ENCODE measurements at regions not wholly inside any gene's neighbourhood (a gene's known extent, or its start where the extent isn't known, plus 50 kb on each side); places are given as distances from the start of the nearest gene placed in this dataset.
A peak's percentile ranks its signal among the peaks of the same experiment; 100 is the strongest.

- no peak for DNase-seq
These were observed 154.1 kb upstream of the PRDM9 start for GRCh38 chr5:23353286-23353685.

DNA sequence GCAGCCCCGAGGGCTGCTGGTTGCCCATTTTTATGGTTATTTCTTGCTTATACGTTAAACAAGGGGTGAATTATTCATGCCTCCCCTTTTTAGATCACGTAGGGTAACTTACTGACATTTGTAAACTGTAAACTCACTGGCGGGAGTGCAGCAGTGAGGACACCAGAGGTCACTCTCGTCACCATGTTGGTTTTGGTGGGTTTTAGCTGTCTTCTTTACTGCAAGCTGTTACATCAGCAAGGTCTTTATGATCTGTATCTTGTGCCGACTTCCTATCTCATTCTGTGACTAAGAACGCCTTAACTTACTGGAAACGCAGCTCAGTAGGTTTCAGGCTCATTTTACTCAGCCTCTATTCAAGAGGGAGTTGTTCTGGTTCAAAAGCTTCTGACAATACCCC is 155.0 kb upstream of the PRDM9 start:
- DNase-seq: peak; percentile 14

DNA sequence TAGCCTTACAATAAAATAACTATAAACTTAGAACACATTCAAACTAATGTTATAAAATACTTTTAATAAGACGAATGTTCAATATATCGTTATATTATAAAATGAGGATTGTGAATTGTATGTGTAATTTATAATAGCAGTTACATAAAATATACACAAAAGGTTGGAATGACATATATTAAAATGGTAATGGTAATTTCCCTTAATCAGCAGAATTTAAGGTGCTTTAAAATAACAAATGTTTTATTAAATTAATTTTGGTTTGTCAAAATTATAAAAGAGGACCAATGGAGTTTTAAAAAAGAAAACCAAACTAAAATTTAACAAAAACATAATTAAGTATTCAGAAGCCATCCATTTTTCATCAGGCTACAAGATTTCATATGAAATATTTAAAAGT is 164.3 kb upstream of the PRDM9 start:
- no peak for DNase-seq

DNA sequence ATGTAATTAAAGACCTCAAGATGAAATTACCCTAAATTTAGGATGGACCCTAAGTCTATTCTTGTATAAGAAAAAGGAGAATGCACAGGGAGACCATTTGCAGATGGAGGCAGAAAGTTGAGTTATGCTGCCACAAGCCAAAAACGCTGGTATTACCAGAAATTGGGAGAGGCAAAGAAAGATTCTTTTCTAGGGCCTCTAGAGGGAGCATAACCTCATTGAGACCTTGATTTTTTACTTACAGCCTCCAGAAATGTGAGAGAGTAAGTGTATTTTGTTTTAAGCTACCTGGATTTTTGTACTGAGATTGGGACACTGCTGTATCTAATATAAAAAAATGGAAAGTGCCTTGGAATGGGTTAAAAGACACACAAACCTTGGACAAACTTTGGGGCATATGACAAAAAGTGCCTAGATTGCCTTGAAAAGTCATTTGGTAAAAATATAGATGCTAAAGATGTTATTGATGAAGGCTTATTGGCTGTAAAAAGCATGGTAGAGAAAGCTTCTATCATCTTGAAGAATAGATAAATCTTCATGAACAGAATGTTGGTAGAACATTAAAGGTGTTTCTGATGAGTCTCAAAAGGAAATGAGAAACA is 174.7 kb upstream of the PRDM9 start:
- DNase-seq: peak; percentile 31

GRCh38 chr5:23330726-23331125 is 176.7 kb upstream of the PRDM9 start:
- no peak for DNase-seq

DNA sequence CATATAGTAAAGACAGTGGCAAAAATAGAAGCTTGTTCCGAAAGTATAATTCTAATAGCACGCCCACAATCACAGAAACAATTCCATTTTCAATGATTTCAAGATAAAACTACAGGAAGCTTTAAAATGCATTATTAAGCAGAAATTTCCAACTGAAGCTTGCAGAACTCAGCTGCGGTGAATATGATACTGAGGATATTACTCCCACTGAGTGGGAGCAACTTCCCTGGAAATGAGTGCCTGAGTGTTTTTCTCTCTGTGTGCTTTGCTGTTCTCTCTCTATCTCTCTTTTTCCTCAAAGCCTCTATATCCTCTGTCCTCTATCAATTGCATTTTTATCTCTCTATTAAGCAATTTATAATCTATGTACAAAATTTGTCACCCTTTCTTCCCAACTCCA is 187.5 kb upstream of the PRDM9 start:
- no peak for DNase-seq

- DNase-seq: no peak
These were observed 188.4 kb upstream of the PRDM9 start for GRCh38 chr5:23318960-23319359.

- DNase-seq: no peak
These were observed 189.2 kb upstream of the PRDM9 start for GRCh38 chr5:23318166-23318565.

DNA sequence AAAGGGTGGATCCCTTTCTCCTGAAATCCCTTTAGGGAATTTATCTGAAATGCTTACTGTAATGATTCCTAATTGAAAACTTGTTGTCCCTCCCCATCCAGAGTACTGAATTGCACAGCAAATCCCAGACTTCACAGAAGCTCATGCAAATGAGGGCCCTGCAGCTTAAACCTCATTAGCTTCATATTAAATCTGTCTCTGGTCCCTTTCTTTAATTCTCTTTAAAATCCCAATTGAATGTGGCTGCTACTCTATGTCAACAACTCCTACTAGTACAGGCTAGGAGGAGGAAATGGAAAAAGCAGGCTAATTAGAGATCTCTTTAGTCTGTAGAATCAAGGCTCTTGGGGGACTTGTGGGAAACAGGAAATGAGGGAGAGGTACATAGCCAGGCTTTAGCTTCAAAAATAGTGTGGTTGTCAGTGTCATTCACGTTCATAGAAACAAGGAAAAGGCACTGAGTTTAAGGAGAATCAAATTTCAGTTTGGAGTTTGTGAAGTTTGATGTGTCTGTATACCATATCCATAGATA is 191.3 kb upstream of the PRDM9 start:
- peak; percentile 1 for DNase-seq

GRCh38 chr5:23314827-23315226 is 192.6 kb upstream of the PRDM9 start:
- no peak for DNase-seq

DNA sequence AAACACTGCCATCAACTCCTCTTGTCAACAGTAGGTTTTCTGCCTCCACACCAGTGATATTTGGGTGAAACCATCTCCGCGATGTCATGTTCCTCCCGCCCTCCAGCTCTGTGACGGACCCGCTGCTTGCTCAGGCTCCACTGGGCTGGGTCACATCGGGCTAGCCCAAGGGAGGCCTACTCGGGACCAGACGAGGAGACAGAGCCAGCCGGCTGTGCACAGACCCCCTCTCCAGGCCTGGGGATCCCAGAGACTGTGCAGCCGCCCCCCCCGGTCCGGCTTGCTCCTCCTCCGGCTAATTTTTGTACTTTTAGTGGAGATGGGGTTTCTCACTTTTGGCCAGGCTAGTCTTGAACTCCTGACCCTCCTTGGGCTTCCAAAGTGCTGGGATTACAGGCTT is 202.4 kb upstream of the PRDM9 start:
- DNase-seq: no peak

GRCh38 chr5:23303836-23304235 is 203.6 kb upstream of the PRDM9 start:
- no peak for DNase-seq

GRCh38 chr5:23303435-23303834 is 204.0 kb upstream of the PRDM9 start:
- DNase-seq: no peak

DNA sequence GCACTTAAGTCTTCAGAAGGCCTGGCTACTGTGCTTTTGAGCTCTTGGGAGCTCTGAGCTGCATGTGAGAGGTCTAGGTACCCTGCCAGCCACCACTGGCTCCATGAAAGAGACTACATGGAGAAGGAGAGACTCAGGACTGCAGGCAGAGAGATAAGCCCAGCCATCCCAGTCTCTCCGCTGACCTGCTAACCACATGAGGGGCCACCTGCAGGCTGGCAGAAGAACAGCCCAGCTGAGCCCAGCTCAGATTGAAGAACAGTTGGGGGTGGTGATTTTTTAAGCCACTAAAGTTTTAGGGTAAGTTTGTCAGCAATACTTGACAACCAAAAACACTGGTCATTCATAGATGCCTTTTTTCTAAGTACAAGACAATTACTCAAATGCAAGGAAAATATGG is 205.0 kb upstream of the PRDM9 start:
- DNase-seq: no peak

GRCh38 chr5:23289162-23289561 is 218.2 kb upstream of the PRDM9 start:
- DNase-seq: no peak

GRCh38 chr5:23284656-23285055 is 222.8 kb upstream of the PRDM9 start:
- no peak for DNase-seq

DNA sequence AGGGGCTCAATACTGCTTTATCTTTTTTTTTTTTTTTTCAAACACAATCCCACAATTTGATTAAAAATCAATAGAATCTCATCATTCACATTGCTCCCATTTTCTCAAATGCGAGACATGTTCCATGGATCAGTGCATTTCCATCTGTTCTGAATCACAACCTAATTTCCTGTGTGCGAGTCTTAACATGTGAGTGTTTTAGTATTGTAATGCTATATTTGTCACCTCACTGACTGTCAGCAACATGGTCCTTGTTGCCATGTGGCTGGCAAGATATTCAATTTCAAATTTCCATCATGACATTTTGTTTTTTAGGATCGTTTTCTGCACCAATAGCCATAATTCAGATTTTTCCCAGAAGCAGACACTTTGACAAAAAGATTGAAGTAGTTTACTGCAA is 233.2 kb upstream of the PRDM9 start:
- DNase-seq: no peak

- DNase-seq: no peak
These were observed 237.4 kb upstream of the PRDM9 start for GRCh38 chr5:23269981-23270380.

GRCh38 chr5:23268136-23268535 is 239.3 kb upstream of the PRDM9 start:
- peak; percentile 7 for DNase-seq

- no peak for DNase-seq
These were observed 246.8 kb upstream of the PRDM9 start for GRCh38 chr5:23260621-23261020.

- DNase-seq: no peak
These were observed 249.8 kb upstream of the PRDM9 start for GRCh38 chr5:23257656-23258055.

GRCh38 chr5:23253621-23254198 is 253.7 kb upstream of the PRDM9 start:
- no peak for DNase-seq

DNA sequence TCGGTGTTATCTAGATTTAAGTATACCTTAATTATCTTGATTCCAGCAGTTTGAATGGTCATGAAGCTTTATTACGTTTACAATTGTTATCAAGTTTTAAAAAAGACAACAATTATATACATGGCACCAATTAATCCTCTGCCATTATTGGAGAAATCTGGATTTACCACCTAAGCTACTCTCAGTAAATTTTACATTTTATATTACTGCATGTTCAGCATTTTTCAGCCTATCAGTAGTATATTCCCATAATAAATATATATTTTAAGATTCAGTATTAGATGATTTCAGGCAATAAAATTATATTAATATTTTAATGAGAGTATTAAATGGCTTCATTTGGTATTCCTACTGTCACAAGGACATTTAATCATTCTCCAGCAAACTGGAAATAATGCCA is 264.5 kb upstream of the PRDM9 start:
- no peak for DNase-seq

DNA sequence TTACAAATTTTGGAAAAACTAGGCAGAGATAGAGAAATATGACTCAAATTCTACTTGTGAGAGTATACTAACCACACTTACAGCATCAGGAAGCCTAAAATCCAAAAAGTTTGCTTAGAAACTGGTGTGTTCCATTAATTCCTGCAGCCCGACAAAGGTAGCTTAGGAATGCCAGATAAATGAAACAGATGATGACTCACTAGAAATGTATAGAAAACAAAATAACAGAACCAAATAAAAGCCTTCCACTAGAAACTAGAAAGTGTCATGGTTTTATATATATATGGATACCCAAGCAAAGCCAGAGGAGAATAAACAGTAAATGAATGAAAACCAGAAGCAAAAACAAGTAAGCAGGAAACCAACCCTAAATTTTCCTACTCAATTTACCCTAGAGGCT is 272.2 kb upstream of the PRDM9 start:
- DNase-seq: no peak

DNA sequence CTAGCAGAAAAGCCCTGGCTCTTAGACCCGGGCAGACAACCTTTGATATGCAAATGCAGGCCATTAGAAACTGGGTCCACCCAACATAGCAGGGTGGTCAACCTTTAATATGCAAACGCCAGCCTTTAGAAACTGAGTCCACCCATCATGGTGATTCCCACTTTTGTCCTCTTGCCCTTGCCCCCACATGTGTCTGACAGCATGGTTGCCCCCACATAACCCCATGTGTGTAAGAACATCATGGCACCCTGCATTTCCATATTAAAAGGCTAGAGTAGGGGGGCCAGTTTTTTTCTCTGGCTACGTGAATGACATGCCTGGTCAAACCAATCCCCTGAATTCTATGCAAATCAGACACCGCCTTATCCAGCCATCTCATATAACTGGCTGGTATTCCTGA is 273.2 kb upstream of the PRDM9 start:
- no peak for DNase-seq

All from NCI-H82 (cell line).